ENCODE measurements at regions not wholly inside any gene's neighbourhood (a gene's known extent, or its start where the extent isn't known, plus 50 kb on each side); places are given as distances from the start of the nearest gene placed in this dataset.

DNA sequence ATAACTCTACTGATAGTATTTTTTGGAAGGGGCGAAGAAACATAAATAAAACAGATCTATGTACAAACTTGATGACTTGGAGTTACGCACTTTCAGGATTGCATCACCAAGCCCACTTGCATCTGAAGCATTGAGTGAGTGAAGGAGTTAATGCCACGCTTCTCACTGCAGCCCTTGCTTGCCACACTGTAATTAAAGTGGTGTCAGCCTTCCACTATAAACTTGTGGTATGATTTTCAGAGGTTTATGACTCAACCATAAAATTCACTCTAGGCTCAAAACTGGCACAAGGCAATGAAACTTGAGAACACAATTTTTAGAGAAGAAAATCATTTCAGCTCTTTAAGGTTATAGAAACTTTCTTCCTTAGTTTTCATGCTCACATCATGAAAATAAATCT, 93.9 kb upstream of the PRMT6 start:
- DNase-seq (ENCODE audit: low spot score) = no peak

DNA sequence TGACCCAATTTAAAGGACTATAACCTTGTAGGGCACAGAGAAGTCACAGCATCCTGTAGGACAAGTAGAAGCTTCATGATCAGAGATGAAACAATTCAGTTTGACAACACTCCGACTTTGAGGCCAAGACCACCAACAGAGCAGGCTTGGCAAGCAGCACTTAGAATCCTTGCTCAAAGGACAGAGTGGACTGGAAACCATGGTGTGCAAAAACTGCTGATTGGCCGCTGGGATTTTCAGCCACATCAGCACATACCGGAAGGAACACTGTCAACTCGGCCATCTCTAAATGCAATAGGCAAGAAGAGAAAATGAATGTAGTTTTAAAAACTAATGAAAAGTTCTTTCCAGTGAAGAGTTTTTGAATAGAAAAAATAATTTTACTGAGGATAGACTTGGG, 92.0 kb upstream of the PRMT6 start:
- DNase-seq (ENCODE audit: low spot score) = no peak

DNA sequence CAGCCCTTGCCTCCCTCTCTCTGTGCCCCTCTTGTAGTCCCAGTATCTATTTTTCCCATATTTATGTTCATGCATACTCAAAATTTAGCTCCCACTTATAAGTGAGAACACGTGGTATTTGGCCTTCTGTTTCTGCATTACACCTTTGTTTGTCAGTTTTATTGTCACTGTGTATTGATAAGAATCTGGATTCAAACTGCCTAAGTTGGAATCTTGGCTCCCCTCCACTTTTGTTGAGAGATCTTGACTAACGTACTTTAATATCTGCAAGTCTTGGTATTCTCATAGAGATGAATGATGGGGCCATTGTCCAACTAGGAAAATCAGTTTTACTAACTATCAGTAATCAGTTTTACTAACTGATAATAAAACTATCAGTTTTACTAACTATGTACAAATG, 87.8 kb upstream of the PRMT6 start:
- no peak for DNase-seq (ENCODE audit: low spot score)

DNA sequence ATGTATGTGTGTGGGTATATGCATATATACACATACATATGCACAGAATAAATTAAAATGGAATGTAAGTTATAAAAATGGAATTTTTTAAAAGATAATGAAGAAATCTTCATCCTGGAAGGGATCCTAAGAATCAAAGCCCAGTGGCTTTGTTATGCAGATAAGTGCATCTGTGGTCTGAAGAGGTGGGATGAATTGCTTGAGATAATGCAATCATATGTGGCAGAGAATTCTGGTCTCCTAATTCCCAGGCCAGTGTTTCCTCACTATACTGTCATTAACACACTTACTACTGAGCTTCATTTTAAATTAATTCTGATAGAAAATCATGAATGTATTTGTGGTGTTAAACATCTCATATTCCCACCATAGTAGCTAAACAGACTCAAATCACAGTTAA, 86.7 kb upstream of the PRMT6 start:
- DNase-seq (ENCODE audit: low spot score) = no peak

DNA sequence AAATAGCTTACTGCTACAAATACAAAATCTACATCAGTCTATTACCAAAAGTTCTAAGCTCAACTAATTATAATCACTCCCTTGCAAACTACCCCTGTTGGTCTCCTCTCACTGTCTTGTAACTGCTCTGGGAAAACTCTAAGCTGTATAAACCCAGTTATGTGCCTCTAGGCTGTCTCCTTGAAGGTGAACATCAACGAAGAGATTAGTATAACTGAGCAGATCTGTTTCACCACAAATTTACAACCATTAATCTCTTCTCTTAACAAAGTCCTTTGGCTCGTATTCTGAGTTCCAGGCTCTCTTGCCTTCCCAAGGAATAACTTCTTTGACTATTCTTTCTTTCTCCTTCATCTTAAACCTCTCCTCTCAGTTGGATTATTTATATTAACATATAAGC, 84.4 kb upstream of the PRMT6 start:
- no peak for DNase-seq (ENCODE audit: low spot score)

DNA sequence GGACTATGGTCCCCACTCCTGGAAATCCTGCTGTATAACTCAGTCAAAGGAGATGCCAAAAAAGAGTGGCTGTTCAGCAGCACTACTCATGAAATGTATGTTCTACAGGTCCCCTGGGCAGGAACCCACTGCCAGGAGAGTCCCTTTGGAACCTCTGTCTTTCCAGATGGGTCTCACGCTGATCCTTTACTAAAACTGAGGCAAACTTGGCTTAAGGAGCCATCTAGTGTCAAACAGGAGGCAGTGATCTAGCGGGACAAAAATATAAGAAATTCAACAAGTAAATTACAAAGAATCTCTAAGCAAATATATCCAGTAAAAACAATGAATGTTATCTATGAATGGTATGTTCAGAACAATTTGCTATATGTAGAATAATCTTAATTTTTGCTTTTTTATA, 80.5 kb upstream of the PRMT6 start:
- DNase-seq (ENCODE audit: low spot score) = no peak

DNA sequence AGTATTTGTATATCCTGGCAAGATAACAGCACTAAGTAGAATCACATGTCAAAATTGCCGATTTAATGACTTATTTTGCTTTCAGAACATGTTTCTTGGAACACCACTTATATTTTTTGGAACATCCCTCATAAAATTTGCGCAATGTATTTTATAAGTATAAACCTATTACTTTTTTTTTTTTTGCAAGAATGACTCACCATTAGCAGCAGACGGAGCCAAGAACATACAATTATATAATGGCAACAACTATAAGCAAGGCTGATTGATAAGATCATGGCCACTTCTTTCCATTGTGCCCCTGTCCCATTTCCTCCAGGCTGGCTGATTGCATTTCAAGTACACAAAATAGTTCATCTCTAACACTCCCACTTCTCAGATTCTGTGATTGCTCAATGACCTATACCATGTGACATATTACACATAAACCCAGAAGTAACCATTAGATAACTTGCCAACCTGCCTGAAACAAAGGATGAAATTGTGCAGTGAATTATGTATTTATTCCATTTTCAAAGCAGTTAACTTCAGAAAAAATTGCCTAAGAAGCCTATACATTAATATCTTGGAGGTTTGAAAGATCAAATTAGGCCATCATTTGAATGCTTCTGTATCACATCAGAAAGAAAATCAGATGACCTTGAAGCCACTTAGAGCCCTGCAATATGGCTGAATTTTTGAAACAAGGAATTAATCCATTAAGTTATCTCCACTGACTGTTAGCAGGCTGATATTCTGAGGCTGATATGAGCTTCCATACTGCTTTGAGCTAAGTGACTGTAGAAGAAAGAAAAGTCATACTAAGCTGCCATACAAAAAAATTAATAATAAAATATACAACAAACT, 77.8 kb upstream of the PRMT6 start:
- DNase-seq (ENCODE audit: low spot score) = no peak

DNA sequence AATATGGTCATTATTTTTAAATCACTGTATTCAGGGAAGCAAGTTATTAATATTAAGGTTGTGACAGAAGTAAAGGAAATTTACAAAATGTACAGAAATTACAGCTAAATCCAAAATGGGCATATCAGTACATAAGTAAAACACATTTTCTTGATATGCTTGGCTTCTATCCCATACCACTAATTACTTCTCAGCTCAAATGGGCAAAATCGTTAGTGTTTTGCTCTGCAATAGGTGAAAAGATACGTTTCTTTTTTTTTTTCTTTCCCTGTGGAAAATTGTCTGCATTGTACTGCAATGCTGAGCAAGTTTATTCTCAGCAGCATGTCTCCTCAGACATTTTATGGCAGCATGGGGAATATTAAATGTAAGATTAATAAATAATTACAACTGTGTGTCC, 77.1 kb upstream of the PRMT6 start:
- no peak for DNase-seq (ENCODE audit: low spot score)

DNA sequence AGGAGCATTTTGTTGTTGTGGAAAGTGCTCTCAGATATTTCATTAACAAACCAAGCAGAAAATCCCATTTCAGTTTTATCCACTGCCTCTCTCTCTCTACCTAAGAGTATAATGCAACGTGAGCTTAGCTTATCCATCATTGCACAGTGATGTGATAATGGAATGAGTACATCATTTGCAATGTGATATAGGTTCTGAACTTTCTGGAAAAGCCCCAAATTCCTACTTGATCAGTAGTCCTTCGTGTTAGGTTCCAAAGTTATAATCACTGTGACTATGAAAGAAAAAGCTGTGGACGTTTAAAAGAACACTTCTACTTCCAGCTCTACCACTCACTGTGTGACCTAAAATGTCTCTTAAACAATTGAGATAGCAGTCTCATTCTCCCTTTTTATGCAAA, 76.4 kb upstream of the PRMT6 start:
- DNase-seq (ENCODE audit: low spot score) = no peak

DNA sequence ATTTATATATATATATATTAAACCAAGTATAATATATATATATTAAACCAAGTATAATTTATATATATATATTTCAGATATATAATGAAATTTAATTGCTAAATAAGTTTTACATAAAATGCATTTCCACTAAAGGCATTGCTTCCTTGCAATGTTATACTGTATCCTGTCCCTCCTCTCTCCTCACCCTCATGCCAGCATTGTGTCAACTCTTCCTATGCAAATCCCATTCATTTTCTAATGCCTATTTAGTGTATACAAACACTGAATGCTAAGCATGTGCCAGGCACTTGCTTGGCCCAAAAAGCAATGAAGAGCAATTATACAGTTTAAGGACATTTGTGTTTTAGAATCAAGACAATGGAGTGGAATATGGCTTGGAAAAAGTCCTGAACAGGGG, 71.7 kb upstream of the PRMT6 start:
- DNase-seq (ENCODE audit: low spot score) = no peak

DNA sequence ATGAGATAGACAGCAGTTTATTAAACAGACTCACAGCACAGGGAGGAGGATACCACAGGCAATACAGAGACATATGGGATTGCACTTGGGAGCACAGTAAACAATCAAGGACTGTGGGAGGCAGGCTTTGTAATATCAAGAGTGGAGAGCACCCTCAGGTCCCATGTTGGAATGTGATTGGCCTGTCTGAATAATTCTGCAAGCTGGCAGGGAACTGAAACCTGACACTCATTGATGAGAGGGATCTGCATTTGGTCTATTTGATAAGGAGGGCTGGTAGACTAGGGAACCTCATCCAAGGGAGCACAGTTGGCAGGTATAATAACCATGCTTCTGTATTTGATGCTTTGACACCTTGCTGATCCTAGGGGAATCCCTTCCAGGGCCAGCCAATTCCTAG, 69.9 kb upstream of the PRMT6 start:
- no peak for DNase-seq (ENCODE audit: low spot score)

DNA sequence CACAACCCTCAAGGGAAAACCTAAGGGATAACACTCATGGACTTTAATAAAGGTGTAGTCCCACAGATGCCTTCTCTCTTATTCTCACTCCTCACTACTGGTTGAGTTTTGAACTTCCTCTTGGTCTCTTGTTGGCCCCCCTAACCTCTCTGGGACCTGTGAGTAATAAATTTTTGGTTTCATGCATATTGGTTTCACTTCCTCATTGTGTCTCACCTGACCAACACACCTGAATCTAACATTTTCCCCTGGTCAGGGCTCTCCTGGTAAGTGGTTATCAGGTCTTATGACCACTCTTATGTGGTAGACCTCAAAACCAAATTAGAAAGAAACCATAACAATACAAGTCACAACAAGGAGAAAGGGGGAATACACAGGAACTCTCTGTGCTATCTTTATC, 60.5 kb upstream of the PRMT6 start:
- no peak for DNase-seq (ENCODE audit: low spot score)

DNA sequence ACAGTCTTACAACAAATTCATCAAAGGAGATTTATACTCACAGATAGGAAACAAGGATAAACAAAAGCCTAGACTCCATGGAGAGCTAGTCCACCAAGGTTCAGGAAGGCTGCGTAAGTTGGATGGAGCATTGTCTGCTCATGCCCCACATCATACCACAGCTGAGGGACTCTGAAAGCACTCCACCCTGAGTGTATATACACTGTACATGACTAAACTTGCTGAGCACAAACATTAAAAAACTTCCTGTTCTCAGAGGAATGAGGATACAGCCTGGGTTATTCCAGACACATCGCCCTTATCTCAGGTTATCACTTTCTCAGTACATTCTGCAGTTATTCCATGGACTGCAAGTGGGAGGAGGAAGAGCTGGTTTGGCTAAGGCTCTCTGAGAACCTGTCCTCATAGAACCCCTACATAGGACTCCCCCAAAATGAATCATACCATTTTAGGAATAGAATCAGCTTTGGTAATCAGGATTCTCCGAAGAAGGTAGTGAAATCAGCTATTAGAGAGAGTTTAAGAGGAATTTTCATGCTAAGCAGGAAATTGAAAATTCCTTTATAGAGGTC, 58.0 kb upstream of the PRMT6 start:
- no peak for DNase-seq (ENCODE audit: low spot score)

DNA sequence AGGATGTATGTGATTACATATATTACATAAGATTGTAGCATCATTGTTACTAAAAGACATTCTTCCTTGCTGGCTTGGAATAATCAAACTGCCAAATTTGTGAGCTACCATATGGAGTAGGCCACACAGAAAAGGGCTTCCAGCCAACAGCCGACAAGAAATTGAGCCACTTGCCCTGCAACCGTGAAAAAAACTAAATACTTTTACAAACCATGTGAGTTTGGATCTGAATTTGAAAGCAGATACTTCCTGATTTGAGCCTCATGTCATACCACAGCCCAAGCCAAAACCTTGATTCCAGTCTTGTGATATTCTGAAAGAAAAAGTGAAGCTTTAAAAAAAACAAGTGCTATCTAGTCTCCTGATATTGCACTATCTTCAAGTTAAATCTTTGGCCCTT, 55.6 kb upstream of the PRMT6 start:
- no peak for DNase-seq (ENCODE audit: low spot score)

DNA sequence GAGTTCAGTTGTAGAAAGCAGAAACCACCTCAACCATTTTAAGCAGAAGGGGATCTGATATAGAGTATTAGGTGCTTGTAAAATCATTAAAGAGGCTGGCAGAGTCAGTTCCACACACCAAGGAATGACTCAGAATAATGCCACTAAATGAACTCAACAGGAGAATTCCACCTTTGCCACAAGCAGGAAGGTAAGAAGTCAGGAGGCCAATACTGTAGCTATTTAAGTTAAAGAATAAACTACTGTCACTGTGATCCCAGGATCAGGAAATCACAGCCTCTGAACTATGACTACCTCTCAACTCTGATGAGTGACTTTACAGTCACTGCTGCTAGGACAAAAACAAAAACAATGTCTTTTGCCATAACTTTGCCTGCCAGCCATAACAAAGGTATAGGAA, 52.5 kb upstream of the PRMT6 start:
- DNase-seq (ENCODE audit: low spot score) = no peak

DNA sequence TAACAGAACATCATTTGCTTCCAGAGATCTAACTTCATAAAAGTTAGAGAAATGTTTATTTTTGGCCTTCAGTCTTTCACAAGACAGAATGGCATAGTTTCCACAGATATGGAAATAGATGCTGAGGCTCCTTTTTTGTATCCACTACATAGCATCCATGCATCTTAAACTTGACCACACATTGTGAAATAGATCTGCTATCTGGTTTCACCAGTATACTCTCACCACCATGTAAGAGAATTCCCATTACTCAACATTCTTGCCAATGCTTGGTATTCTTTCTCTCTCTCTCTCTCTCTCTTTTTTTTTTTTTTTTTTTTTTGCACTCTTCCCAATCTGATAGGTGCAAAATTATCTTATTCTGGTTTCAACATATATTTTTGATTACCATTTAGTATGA, 52.1 kb upstream of the PRMT6 start:
- no peak for DNase-seq (ENCODE audit: low spot score)
